GM21786 (cell line): ENCODE measurements at regions not wholly inside any gene's neighbourhood (a gene's known extent, or its start where the extent isn't known, plus 50 kb on each side); places are given as distances from the start of the nearest gene placed in this dataset.
A peak's percentile ranks its signal among the peaks of the same experiment; 100 is the strongest.
"Not testable (repeated sequence)": the region's sequence is repeated elsewhere in the genome, so short reads cannot be mapped to it uniquely, and the experiment has no call there.

ENCODE experiments used
- ATAC-seq: cut with Tn5 transposase; IDR thresholded peaks from one replicate; pipeline ENCODE4 v1.9.1; 2021; ENCODE audit not compliant: unreplicated experiment

DNA sequence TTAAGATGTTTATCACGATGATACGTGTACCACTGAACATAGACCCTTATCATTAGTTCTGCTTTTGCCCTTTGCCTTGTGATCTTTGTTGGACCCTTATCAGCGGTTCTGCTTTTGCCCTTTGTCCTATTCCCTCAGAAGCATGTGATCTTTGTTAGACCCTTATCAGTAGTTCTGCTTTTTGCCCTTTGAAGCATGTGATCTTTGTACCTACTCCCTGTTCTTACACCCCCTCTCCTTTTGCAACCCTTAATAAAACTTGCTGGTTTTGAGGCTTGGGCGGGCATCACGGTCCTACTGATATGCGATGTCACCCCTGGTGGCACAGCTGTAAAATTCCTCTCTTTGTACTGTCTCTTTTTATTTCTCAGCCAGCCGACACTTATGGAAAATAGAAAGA lies 117.0 kb downstream of the SDHAF3 start:
- ATAC-seq, result not testable (repeated sequence)

DNA sequence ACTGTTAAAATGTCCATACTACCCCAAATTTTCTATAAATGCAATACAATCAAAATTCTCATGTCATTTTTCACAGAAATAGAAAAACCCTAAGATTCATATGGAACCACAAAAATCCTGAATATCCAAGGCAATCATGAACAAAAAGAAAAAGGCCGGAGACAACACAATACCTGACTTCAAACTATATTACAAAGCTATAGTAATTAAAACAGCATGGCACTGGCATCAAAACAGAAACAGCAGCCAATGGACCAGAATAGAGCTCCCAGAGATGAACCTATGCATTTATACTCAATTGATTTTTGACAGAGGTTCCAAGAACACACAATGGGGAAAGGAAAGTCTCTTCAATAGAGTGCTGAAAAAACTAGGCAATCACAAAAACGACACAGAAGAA lies 128.8 kb downstream of the SDHAF3 start:
- ATAC-seq, result no peak

- not testable (repeated sequence) for ATAC-seq
These were observed 140.7 kb downstream of the SDHAF3 start for GRCh38 chr7:97258187-97258586.

- no peak for ATAC-seq
These were observed 152.2 kb downstream of the SDHAF3 start for GRCh38 chr7:97269741-97270140.

GRCh38 chr7:97270280-97270679 lies 152.8 kb downstream of the SDHAF3 start:
- ATAC-seq, result no peak

DNA sequence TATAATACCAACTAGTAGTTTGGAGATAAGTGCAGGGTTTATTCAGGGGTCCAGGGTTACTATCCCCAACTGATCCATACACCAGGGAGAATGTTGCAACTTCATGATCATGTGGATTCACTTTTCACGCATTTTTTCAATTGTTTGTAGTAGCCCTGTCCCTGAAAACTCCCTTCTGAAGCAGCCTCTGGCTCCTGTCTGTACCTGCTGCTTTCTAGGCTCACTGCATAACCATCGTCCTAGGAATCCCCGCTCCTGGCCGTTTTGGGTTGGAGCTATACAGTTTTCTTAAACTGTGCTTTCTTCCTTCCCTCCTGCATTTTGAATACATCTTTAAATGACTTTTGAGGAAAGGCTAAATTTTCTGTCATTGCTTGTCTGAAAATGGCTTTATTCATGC lies 154.1 kb downstream of the SDHAF3 start:
- no peak for ATAC-seq

DNA sequence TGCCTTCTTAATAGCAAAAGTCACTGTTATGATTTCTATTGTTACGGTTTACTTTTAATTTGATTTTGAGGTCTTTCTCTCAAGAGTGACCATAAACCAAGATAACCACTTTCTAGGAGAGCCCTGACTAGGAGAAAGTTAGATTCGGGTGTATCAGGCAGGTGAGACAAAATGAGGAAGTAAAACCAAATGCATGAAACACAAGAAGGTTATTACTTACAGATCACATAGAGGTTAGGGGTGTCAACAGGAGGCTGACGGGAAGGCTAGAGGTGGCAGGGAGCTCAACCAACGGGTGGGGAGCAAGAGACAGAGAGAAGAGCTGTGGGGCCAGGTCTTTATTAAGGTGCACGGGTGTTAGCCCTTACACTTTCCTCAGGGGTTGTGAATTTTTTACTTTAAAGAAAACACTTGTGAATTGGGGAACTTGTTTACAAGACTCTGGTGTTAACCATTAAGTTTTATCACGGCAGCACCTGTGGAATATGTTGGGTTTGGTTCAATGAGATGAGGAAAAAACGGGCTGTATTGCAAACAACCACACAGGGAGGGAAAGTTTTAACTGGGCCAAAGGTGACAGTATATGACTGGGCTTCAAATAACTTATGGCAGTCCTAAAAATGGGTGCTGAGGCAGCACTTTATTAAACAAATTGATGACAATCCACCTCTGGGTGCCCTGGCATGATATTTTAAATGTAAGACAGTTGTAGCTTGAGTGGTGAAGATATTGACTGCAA lies 154.9 kb downstream of the SDHAF3 start:
- ATAC-seq, result peak; percentile 92

- no peak for ATAC-seq
These were observed 158.0 kb downstream of the SDHAF3 start for GRCh38 chr7:97275475-97275874.

DNA sequence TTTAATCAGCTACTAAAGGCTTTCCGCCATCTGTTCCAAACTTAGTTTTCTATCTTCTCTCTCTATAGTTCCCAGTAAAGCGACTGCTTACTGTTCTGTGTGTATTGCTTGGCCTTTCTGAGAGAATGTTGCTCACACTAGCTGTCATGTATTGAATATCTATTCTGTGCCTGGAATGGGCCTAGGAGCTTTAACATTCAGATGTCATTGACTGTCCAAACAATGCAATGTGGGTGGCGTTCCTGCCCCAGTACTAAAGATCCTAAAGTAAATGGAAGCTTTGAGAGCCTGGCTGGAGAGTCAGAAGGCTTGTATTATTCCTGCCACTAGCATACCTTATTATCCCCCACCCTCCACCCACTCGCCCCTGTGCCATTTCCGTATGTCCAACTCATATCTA lies 163.5 kb downstream of the SDHAF3 start:
- no peak for ATAC-seq

GRCh38 chr7:97285348-97285747 lies 167.8 kb downstream of the SDHAF3 start:
- ATAC-seq, result no peak

GRCh38 chr7:97293031-97293430 lies 175.5 kb downstream of the SDHAF3 start:
- ATAC-seq, result no peak

DNA sequence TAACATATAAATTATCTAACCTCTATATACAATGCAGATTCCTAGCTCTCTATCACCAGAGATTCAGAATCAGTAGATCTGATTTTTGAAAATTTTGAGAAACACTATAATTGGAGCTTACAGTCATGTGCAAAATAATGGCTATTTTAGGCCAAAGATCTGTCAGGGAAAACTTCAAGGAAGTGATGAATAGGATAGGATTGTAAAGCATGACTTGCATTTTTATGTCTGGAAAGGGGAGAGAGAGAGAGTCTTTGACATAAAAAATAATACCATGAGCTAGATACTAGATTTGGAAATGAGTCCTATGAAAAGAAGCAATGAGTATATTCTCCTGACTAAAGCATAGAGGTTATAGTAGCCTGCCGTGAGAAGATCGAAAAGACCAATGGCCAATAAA lies 181.1 kb downstream of the SDHAF3 start:
- ATAC-seq, result no peak

DNA sequence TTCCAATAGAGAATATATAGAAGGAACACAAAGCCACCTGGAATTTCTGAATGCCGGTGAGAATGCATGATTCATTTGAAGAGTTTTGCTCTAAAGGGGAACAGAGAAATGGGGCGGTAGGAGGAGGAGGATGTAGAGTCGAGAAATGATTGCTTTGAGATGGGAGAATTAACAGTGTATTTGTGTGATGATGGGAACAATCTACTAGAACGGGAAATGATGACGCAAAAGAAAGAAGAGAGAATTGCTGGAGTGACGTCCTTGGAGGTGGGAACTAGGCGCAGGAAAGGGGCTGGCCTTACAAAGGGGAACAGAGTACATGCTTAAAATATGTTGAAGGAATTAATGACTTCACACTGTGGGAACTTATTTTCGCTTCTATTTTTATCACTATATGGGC lies 188.1 kb downstream of the SDHAF3 start:
- no peak for ATAC-seq

GRCh38 chr7:97307521-97308108 lies 190.1 kb downstream of the SDHAF3 start:
- no peak for ATAC-seq

DNA sequence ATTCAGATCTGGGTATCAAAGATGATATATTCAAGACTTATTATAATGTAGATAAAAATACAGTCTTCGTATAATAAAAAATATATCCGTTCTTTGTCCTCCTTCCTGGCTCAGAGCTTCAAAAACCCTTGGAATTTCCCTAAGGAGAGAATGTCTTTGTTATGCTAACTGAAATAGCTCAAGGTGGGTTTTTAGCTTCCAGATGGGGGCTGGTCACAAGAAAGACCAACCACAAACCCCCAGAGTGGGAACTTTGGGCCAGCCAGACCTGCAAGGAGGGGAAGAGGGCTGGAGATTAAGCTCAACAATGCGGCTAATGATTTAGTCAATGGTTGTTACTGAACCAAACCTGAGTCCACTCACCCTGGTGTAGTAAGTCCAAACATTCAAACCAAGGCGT lies 196.4 kb downstream of the SDHAF3 start:
- no peak for ATAC-seq

- no peak for ATAC-seq
These were observed 200.1 kb downstream of the SDHAF3 start for GRCh38 chr7:97317575-97317974.

- ATAC-seq, result not testable (repeated sequence)
These were observed 212.4 kb downstream of the SDHAF3 start for GRCh38 chr7:97329871-97330270.

DNA sequence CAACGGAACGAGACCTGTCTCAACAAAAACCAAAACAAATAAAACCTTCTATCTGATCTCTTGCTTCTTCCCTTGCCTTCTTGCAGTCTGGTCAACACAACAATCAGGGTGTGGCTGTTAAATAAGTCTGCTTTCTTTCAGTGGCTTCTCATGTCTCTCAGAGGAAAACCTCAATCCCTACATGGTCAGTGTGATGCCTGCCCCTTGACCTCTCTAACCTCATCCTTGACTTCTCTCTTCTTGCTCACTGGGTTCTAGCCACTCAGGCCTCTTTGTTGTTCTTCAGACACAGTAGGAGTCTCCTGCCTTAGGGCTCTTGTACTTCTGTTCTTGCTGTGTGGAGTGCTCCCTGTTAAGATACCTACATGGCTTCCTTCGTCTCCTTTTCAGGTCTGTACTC lies 220.4 kb downstream of the SDHAF3 start:
- ATAC-seq, result no peak

DNA sequence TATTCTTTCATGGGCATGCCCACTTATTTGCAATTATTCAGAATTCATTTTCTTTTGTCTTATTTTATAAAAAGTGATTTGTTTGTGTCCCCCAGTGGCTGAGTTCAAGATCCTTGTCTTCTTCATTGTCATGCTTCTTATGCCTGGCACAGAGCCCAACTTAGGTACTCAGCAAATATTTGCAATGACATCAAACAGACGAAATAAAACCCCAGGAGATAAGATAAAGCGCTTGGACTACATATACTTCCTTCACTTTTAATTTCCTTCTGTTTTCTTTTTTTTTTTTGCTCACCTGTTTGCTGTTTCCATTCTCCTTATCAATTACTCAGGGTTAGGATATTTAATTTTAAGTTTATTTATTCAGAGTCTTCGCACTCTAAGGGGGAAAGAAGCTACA lies 225.0 kb downstream of the SDHAF3 start:
- ATAC-seq, result no peak

DNA sequence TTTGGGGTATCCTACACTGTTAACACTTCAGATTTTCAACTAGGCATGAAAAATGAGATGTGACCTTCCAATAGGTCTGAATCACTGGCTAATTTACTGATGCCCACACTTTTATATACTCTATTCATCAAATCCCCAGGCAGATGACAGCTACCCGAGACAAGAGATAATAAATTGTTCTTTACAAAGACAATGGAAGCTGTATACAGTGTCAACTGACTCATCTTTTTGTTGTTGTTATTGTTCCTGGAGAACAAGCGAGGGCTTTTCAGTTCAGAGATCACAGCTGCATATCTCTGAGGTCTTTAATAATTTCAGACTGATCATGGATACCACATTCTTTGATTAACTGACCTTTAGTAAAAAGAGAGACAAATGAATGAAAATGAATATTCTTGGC lies 228.9 kb downstream of the SDHAF3 start:
- no peak for ATAC-seq

DNA sequence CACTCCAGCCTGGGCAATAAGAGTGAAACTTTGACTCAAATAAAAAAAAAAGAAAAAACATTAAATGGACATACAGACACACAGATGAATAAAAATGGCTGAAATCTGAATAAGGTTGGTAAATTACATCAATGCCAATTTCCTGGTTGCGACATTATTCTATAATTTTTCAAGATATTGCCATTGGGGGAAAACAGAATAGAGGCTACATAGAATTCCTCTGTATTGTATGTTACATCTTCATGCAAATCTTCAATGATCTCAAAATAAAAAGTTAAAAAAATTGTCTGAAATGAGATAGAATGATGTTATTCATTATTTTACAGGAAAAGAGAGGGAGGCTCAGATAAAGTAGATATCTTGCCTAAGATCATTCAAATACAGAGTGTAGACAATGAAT lies 234.0 kb downstream of the SDHAF3 start:
- ATAC-seq, result no peak

- no peak for ATAC-seq
These were observed 240.0 kb downstream of the SDHAF3 start for GRCh38 chr7:97357459-97357858.

DNA sequence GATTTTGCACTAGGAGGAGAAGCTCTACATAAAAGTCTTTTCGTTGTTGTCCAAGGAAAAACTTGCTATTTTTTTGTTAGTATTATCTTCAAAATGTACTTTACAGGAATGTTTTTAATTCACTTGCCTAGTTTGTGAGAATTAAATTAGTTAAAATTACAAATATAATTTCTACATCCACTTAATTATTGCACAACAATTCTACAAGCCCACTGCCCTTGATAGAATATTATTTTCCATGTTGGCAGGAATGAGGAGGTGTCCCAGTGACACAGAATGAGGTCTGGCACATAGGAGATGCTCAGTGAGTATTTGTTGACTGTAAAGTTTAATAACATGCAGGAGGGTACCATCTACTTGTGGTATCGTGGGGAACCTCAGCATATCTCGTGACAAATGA lies 255.4 kb downstream of the SDHAF3 start:
- ATAC-seq, result no peak
